H9 (cell line): ENCODE measurements at regions not wholly inside any gene's neighbourhood (a gene's known extent, or its start where the extent isn't known, plus 50 kb on each side); places are given as distances from the start of the nearest gene placed in this dataset.
A peak's percentile ranks its signal among the peaks of the same experiment; 100 is the strongest.

Experiments
- DNase-seq: peaks from one replicate; pipeline ENCODE4 v3.0.0-alpha.2; 2017
- H2AFZ ChIP-seq: one replicate; pipeline ENCODE4 v1.6.1; 2013; ENCODE audit warnings: mild to moderate bottlenecking, low read length, control low read depth, moderate library complexity
- H2AK5ac ChIP-seq: 2 replicates; pipeline ENCODE4 v1.6.1; 2013; ENCODE audit warnings: low read length, control low read depth, mixed read lengths; ENCODE audit not compliant: insufficient read length
- H2BK120ac ChIP-seq: one replicate; pipeline ENCODE4 v1.6.1; 2013; ENCODE audit warnings: low read depth, mild to moderate bottlenecking, low read length, control low read depth, inconsistent platforms; ENCODE audit not compliant: poor library complexity, severe bottlenecking
- H2BK12ac ChIP-seq: 2 replicates; pipeline ENCODE4 v1.6.1; 2013; ENCODE audit warnings: low read length, control low read depth, mixed read lengths, low read depth; ENCODE audit not compliant: insufficient read length
- H2BK15ac ChIP-seq: 2 replicates; pipeline ENCODE4 v1.6.1; 2013; ENCODE audit warnings: low read depth, low read length, control low read depth
- H2BK20ac ChIP-seq: one replicate; pipeline ENCODE4 v1.6.1; 2013; ENCODE audit warnings: low read depth, mild to moderate bottlenecking, low read length, control low read depth, inconsistent platforms; ENCODE audit not compliant: poor library complexity, severe bottlenecking
- H2BK5ac ChIP-seq: 2 replicates; pipeline ENCODE4 v1.6.1; 2013; ENCODE audit warnings: low read length, control low read depth, mixed read lengths; ENCODE audit not compliant: insufficient read length
- H3K14ac ChIP-seq: 2 replicates; pipeline ENCODE4 v1.6.1; 2013; ENCODE audit warnings: low read length, control low read depth; ENCODE audit not compliant: insufficient read depth
- H3K18ac ChIP-seq: 2 replicates; pipeline ENCODE4 v1.6.1; 2013; ENCODE audit warnings: low read depth, mild to moderate bottlenecking, mixed read lengths, low read length, control low read depth; ENCODE audit not compliant: insufficient read length
- H3K23ac ChIP-seq: 2 replicates; pipeline ENCODE4 v1.6.1; 2013; ENCODE audit warnings: low read length, control low read depth, mixed read lengths, low read depth; ENCODE audit not compliant: insufficient read length
- H3K23me2 ChIP-seq: 2 replicates; pipeline ENCODE4 v1.6.1; 2013; ENCODE audit warnings: low read depth, mild to moderate bottlenecking, mixed read lengths, low read length, control low read depth; ENCODE audit not compliant: insufficient read length, poor library complexity, severe bottlenecking
- H3K27ac ChIP-seq: 2 replicates; pipeline ENCODE4 v1.5.1; 2013; ENCODE audit warnings: low read length, control low read depth, mixed read lengths, low read depth; ENCODE audit not compliant: insufficient read length
- H3K27me3 ChIP-seq: 2 replicates; pipeline ENCODE4 v1.6.1; 2013; ENCODE audit warnings: low read length, control low read depth, inconsistent platforms; ENCODE audit not compliant: insufficient read depth
- H3K4ac ChIP-seq: 2 replicates; pipeline ENCODE4 v1.6.1; 2013; ENCODE audit warnings: low read depth, mild to moderate bottlenecking, control low read depth, inconsistent platforms, low read length, moderate library complexity
- H3K4me1 ChIP-seq: 2 replicates; pipeline ENCODE4 v1.6.1; 2013; ENCODE audit warnings: low read length, control low read depth, inconsistent platforms; ENCODE audit not compliant: insufficient read depth
- H3K4me2 ChIP-seq: 2 replicates; pipeline ENCODE4 v1.6.1; 2013; ENCODE audit warnings: low read length, control low read depth, mixed read lengths; ENCODE audit not compliant: insufficient read length, insufficient read depth
- H3K56ac ChIP-seq: 2 replicates; pipeline ENCODE4 v1.6.1; 2013; ENCODE audit warnings: low read depth, mild to moderate bottlenecking, mixed read lengths, low read length, control low read depth; ENCODE audit not compliant: insufficient read length
- H3K79me1 ChIP-seq: 2 replicates; pipeline ENCODE4 v1.6.1; 2013; ENCODE audit warnings: low read depth, mild to moderate bottlenecking, moderate library complexity, low read length, control low read depth, inconsistent platforms; ENCODE audit not compliant: insufficient read depth, poor library complexity, severe bottlenecking
- H3K79me2 ChIP-seq: 2 replicates; pipeline ENCODE4 v1.6.1; 2013; ENCODE audit warnings: low read length, control low read depth, inconsistent platforms; ENCODE audit not compliant: insufficient read depth
- H3K9ac ChIP-seq: 2 replicates; pipeline ENCODE4 v1.6.1; 2013; ENCODE audit warnings: low read length, control low read depth, mixed read lengths; ENCODE audit not compliant: insufficient read length; ENCODE audit errors: extremely low read depth
- H3K9me3 ChIP-seq: one replicate; pipeline ENCODE4 v1.6.1; 2013; ENCODE audit warnings: low read depth, low read length, inconsistent platforms; ENCODE audit not compliant: control insufficient read depth
- H3T11ph ChIP-seq: one replicate; pipeline ENCODE4 v1.6.1; 2013; ENCODE audit warnings: mild to moderate bottlenecking, low read length, control low read depth, inconsistent platforms
- H4K20me1 ChIP-seq: one replicate; pipeline ENCODE4 v1.6.1; 2013; ENCODE audit not compliant: control insufficient read depth, insufficient read length, insufficient read depth
- H4K5ac ChIP-seq: 2 replicates; pipeline ENCODE4 v1.6.1; 2013; ENCODE audit warnings: low read depth, mild to moderate bottlenecking, mixed read lengths, low read length, control low read depth; ENCODE audit not compliant: insufficient read length
- H4K8ac ChIP-seq: replicated peaks from 2 replicates; pipeline ENCODE4 v1.6.1; 2013; ENCODE audit warnings: low read length, control low read depth, mixed read lengths, low read depth; ENCODE audit not compliant: insufficient read length
- H4K91ac ChIP-seq: 2 replicates; pipeline ENCODE4 v1.6.1; 2013; ENCODE audit warnings: low read depth, mild to moderate bottlenecking, moderate library complexity, mixed read lengths, low read length, control low read depth; ENCODE audit not compliant: insufficient read length
- H3K27ac Mint-ChIP-seq, 3 experiments: 2 replicates in 2 of 3; 3 replicates in 1 of 3; pipeline ENCODE4 v1.8.0; 2020 to 2021; ENCODE audit warnings: mixed read lengths in 3 of 3, mild to moderate bottlenecking in 1 of 3, moderate library complexity in 1 of 3
- H3K27me3 Mint-ChIP-seq: 2 replicates; pipeline ENCODE4 v1.8.0; 2021; ENCODE audit warnings: low read depth, mild to moderate bottlenecking, moderate library complexity, mixed read lengths
- H3K36me3 Mint-ChIP-seq, 3 experiments: 2 replicates in 2 of 3; 3 replicates in 1 of 3; pipeline ENCODE4 v1.8.0; 2020 to 2021; ENCODE audit warnings: low read depth in 3 of 3, mixed read lengths in 3 of 3; ENCODE audit not compliant: insufficient read depth in 1 of 3
- H3K4me1 Mint-ChIP-seq, 2 experiments: 2 replicates each; pipeline ENCODE4 v1.8.0; 2020; ENCODE audit warnings: mixed read lengths in 2 of 2
- H3K4me3 Mint-ChIP-seq, 2 experiments: 2 replicates in 1 of 2; 3 replicates in 1 of 2; pipeline ENCODE4 v1.8.0; 2020 to 2021; ENCODE audit warnings: mild to moderate bottlenecking in 2 of 2, mixed read lengths in 2 of 2, moderate library complexity in 1 of 2
- H3K9me3 Mint-ChIP-seq, 2 experiments: 2 replicates in 1 of 2; 3 replicates in 1 of 2; pipeline ENCODE4 v1.8.0; 2020; ENCODE audit warnings: mild to moderate bottlenecking in 2 of 2, mixed read lengths in 2 of 2, moderate library complexity in 1 of 2
- CTCF ChIP-seq: fragments of 200-600 bp; sonication (generic); conservative IDR thresholded peaks from 3 replicates; pipeline ENCODE4 v1.8.0; 2021; ENCODE audit warnings: antibody characterized with exemption, mild to moderate bottlenecking
- WGBS: extraction: QIAGEN DNeasy Blood & Tissue Kit; methylation state at CpG from one replicate; pipeline ENCODE4 v1.1.7; 2013; ENCODE audit warnings: missing lambda C conversion rate, low lambda C conversion rate, mixed read lengths; ENCODE audit not compliant: insufficient read length; ENCODE audit errors: extremely low coverage; 5-methylcytosine and 5-hydroxymethylcytosine counted together

DNA sequence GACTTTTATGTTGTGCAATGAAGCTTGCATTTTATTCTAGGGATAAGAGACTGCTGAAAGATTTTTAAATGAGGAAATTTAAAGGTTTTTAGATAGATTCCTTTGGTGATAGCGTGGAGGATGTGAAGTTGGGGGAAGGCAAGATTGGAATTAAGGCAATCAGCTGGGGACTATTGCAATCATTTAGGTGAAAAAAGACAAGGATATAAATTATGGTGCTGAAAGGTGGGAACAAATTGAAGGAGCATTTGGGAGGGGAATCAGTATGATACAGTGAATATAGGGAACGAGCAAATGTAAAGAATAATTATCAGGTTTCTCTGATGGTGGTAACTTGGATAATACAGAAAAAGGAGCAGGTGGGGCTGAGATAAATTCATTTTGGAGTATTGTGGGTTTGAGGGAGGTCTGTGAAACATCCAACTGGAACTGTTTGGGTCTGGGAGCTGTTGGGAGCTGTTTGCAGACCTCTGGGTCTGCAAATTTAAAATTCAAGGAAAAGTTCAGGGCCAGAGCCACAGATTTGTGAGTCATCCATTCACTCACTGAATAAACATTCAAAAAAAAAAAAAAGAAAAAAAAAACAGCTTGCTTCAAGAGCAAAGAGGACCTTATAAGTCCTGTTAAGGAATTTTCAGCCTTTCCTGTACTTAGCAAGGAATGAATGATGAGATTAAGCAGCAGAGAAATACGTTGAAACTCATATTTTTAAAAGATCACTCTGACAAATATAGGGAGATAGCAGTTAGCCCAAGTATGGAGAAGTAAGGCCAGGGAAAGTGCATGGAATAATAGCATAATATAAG is 257.5 kb upstream of the FN1 start:
- H3K27ac ChIP-seq = no peak overlapping the region
- H3K14ac ChIP-seq = no peak overlapping the region
- H4K20me1 ChIP-seq = no peaks in the 10 kb centered on the region
- H3K23ac ChIP-seq = no peak overlapping the region
- H3K56ac ChIP-seq = no peak overlapping the region
- Mint-ChIP-seq H3K4me1 (peaks cover 4 to 6% of the 10 kb centered on the region in 2 experiments), H3K27ac (peak overlapping the region in 1 of 3 experiments; percentile 46; a peak in 2 of 7 replicates), H3K27me3 (no peaks in the 10 kb centered on the region), H3K9me3 (peaks cover 0 to 2% of the 10 kb centered on the region in 2 experiments; a peak in 2 of 5 replicates), H3K4me3 (no peak overlapping the region), H3K36me3 (no peaks in the 10 kb centered on the region)
- no peak overlapping the region for H2BK5ac ChIP-seq
- H2BK15ac ChIP-seq = no peak overlapping the region
- H3K4ac ChIP-seq = no peak overlapping the region
- H3T11ph ChIP-seq = no peak overlapping the region
- DNase-seq = no peak
- no peak overlapping the region for H2AFZ ChIP-seq
- H3K23me2 ChIP-seq = no peaks in the 10 kb centered on the region
- H3K79me2 ChIP-seq = no peaks in the 10 kb centered on the region
- H3K9ac ChIP-seq = no peak overlapping the region
- H2BK12ac ChIP-seq = no peak overlapping the region
- H2AK5ac ChIP-seq = no peak overlapping the region
- WGBS = 100% methylated on average over 1 of the region's 3 CpGs
- H3K27me3 ChIP-seq = no peaks in the 10 kb centered on the region
- H2BK20ac ChIP-seq = no peak overlapping the region
- no peaks in the 10 kb centered on the region for H3K9me3 ChIP-seq
- no peak overlapping the region for H4K91ac ChIP-seq
- no peak overlapping the region for H2BK120ac ChIP-seq
- H3K18ac ChIP-seq = no peak overlapping the region
- H3K4me1 ChIP-seq = no peaks in the 10 kb centered on the region
- no peaks in the 10 kb centered on the region for H3K79me1 ChIP-seq
- no peak overlapping the region for H4K8ac ChIP-seq
- no peak for TF ChIP-seq CTCF
- H3K4me2 ChIP-seq = no peak overlapping the region
- no peak overlapping the region for H4K5ac ChIP-seq
